A549 (cell line): ENCODE measurements at regions not wholly inside any gene's neighbourhood (a gene's known extent, or its start where the extent isn't known, plus 50 kb on each side); places are given as distances from the start of the nearest gene placed in this dataset.

Experiments
- CBX2 ChIP-seq: fragments of 200-600 bp; sonication (generic); IDR thresholded peaks from 2 replicates; pipeline ENCODE4 v1.6.1; 2016; ENCODE audit warnings: low read depth, mild to moderate bottlenecking, borderline replicate concordance
- KDM5A ChIP-seq: fragments of 200-600 bp; sonication (generic); IDR thresholded peaks from 2 replicates; pipeline ENCODE4 v1.6.1; 2016; ENCODE audit warnings: antibody characterized with exemption, mild to moderate bottlenecking
- MAZ ChIP-seq: fragments of 150-350 bp; IDR thresholded peaks from 2 replicates; pipeline ENCODE4 v1.6.1; 2014; ENCODE audit warnings: antibody characterized with exemption, low read depth, low read length, borderline replicate concordance
- POLR2AphosphoS2 ChIP-seq: conservative IDR thresholded peaks from 2 replicates; pipeline ENCODE4 v1.6.1; 2012; ENCODE audit warnings: low read length, improper control_type of control experiment, inconsistent platforms
- TF ChIP-seq, protein P1 (sequence below): fragments of >200 bp; sonication (Bioruptor Twin); formaldehyde crosslinking; IDR thresholded peaks from 3 replicates; pipeline ENCODE4 v1.5.1; 2016

DNA sequence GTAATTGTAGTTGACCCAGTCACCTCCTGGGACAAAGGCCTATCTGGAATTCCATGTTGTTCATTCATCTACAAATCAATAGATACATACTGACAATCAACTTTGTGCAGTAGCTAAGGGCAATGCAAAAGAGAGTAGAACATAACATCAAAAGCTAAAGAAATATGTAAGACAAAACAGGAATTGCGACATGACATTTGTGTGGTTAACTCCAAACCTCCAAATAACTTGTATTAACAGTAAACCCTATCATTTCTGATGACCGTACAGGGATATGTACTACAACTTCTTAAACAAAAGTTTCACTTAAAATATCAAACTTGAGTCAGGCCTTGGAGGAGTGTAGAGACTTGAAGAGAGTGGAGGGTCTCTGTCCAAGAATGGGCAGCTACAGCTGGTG is 317.6 kb downstream of the SPATA17 start:
- TF ChIP-seq, protein P1, sequence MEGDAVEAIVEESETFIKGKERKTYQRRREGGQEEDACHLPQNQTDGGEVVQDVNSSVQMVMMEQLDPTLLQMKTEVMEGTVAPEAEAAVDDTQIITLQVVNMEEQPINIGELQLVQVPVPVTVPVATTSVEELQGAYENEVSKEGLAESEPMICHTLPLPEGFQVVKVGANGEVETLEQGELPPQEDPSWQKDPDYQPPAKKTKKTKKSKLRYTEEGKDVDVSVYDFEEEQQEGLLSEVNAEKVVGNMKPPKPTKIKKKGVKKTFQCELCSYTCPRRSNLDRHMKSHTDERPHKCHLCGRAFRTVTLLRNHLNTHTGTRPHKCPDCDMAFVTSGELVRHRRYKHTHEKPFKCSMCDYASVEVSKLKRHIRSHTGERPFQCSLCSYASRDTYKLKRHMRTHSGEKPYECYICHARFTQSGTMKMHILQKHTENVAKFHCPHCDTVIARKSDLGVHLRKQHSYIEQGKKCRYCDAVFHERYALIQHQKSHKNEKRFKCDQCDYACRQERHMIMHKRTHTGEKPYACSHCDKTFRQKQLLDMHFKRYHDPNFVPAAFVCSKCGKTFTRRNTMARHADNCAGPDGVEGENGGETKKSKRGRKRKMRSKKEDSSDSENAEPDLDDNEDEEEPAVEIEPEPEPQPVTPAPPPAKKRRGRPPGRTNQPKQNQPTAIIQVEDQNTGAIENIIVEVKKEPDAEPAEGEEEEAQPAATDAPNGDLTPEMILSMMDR = no peak
- no peak for TF ChIP-seq MAZ
- TF ChIP-seq CBX2 = no peak
- TF ChIP-seq POLR2AphosphoS2 = no peak
- no peak for TF ChIP-seq KDM5A
